SHP77 (cell line): ENCODE measurements at regions not wholly inside any gene's neighbourhood (a gene's known extent, or its start where the extent isn't known, plus 50 kb on each side); places are given as distances from the start of the nearest gene placed in this dataset.
A peak's percentile ranks its signal among the peaks of the same experiment; 100 is the strongest.
"Not testable (repeated sequence)": the region's sequence is repeated elsewhere in the genome, so short reads cannot be mapped to it uniquely, and the experiment has no call there.

Source experiments
- DNase-seq, 2 experiments: peaks; one replicate each; lab custom pipeline; 2025; lab: John Stamatoyannopoulos, UW

- DNase-seq, result peak; percentile 49 to 63
These were observed 233.0 kb upstream of the CLNK start for GRCh38 chr4:10917566-10917965.

DNA sequence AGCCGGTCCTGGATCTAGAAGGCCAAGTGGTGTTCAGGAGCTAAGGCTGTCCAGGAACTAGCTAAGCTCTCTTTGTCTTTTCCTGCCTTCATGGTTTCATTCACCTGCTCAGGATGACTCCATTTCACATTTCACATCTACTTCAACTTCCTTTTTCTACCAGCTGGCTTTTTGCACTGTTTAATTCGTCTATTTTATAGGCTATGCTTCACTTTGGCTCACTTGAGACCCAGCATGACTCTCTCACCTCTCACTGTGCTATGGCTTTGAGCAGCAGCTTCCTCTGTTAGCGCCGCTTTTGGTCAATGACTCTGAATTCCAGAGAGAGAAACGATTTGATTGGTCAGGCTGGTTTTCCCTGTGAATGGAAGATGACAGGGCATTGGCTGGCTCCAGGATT is 213.5 kb upstream of the CLNK start:
- no peak for DNase-seq

DNA sequence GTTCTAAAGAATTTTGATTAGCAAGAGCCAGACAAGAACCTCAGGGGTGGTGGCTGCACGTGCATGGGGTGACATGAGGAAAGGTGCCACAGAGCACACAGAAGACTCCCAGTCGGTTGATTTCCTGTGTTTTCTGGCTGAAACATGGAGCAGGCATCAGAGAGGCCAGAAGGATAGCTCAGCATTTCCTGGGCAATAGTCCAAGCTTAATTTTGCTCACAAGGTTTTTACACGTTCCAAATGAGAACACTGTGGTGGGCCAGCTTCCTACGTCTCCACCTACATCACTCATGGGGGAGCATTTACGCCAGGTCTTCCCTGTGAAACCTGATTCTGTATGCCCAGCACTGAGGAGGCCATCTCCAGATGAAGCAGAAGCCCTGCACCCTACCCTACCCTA is 212.5 kb upstream of the CLNK start:
- DNase-seq, result no peak

GRCh38 chr4:10893395-10893794 is 208.8 kb upstream of the CLNK start:
- no peak for DNase-seq

- DNase-seq, result peak; percentile 0
These were observed 207.3 kb upstream of the CLNK start for GRCh38 chr4:10891866-10892265.

GRCh38 chr4:10889819-10890218 is 205.3 kb upstream of the CLNK start:
- no peak for DNase-seq

DNA sequence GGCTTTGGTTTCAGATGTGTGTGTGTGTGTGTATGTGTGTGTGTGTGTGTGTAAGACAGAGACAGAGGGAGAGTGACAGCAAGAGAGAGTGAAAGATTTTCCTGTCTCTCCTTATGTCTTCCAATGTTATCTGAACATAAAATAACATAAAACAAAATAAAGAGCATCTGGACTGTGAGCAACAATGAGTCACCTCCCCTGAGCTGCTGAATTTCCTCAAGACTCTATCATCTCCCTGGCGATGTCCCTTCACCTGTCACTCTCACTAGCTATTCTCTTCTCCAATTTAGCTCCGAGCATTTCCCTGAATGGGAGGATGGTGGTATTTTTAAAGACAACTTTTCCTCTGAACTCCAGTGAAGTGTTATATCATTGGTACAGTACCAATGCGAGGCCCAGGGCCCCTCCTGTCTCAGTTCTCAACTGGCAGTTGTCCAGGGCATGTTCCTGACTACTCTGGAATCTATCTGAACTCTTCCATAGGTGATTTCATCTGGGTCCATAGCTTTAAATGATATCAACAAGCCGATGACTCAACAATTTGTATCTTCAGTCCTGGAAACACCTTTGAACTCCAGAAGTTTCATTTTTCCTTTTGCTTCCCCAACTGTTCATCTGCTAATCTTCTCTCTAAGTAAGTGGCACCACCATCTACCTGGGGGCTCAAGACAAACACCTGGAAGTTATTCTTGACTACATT is 195.0 kb upstream of the CLNK start:
- DNase-seq, result no peak

GRCh38 chr4:10878861-10879260 is 194.3 kb upstream of the CLNK start:
- no peak for DNase-seq

DNA sequence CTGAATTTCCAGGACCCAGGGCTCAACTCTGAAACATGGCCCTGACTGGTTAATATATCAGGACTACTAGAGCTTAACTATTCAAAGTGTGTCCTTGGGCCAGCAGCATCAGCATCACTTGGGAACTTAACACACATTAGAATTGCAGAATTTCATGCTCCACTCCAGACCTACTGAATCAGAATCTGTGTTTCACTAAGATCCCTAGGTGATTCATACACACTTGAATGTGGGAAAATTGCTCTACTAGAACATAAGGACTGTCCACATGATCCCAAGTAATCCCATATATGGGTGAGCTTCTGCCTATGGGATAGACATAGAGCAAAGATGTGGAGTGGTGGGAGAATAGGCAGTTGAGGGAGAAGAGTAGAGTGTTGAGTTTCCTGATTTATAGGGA is 192.5 kb upstream of the CLNK start:
- no peak for DNase-seq

- DNase-seq, result no peak
These were observed 190.7 kb upstream of the CLNK start for GRCh38 chr4:10875144-10875799.

DNA sequence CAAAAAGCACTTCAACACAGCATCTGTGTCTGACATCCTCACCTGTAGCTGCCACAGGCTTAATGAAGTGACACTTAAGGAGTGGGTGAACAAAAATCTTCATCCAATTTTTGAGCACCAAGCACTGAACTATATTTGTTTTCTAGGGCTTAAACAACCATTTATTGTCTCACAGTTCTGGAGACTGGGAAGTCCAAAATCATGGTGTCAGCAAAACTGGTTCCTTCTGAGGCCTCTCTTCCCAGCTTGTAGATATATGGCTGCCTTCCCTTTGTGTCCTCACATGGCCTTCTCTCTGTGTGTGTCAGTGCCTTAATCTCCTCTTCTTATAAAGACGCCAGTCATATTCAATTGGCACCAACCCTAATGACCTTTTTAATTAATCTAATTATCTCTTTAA is 189.2 kb upstream of the CLNK start:
- no peak for DNase-seq

GRCh38 chr4:10872833-10873517 is 188.4 kb upstream of the CLNK start:
- DNase-seq, result no peak

DNA sequence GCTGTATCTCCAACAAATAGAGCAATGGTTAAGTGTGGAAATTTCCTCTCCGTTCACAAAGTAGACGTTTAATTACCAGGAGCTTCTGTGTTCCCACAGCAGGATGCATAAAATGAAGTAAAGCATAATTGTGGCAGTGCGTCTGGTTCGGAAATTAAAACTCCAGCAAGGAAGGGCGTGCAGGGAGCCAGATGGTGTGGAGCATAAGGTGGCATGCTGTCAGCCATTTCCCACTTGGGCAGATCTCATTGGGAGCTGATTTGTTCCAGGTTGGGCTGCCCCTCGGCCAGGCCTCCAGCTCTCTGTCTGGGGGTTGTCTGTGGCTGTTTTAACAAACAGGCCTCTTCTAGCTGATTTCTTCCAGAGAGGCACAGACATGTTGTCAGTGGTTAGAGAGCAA is 182.1 kb upstream of the CLNK start:
- no peak for DNase-seq

- no peak for DNase-seq
These were observed 176.5 kb upstream of the CLNK start for GRCh38 chr4:10861036-10861435.

DNA sequence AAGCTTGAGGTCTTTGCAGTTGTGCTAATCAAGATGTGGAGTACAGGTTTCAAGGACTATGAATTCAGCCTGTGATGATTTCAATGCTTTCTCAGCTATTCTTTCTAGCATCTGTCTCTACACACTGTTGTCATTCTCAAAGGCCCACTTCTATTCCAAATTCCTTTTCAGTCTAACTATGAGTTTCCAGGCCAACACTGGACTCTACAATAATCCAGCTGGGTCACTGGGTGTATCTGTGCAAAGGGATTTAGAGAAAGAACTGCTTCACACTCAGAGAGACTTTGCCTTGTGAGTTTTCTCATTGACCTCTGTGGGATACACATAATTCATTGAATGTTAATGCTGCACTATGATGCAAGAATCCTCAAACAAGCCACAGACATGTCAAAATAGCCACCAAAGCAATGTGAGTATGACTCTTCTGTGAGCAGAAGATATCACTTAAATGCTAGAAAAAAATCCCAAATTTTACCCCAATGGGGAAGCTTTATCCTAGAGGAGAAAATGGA is 171.8 kb upstream of the CLNK start:
- no peak for DNase-seq

DNA sequence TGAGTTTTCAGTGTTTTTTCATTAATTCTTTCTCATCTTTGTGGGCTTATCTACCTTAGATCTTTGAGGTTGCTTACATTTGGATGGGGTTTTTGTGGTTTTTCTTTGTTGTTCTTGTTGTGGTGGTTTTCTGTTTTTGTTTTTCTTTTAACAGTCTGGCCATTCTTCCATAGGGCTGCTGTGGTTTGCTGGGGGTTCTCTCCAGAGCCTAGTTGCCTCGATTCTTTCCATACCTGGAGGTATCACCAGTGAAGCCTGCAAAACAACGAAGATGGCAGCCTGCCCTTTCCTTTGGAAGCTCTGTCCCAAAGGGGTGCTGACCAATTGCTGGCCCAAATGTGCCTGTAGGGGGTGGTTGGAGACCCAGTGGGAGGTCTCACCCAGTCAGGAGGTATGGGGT is 168.6 kb upstream of the CLNK start:
- no peak for DNase-seq

DNA sequence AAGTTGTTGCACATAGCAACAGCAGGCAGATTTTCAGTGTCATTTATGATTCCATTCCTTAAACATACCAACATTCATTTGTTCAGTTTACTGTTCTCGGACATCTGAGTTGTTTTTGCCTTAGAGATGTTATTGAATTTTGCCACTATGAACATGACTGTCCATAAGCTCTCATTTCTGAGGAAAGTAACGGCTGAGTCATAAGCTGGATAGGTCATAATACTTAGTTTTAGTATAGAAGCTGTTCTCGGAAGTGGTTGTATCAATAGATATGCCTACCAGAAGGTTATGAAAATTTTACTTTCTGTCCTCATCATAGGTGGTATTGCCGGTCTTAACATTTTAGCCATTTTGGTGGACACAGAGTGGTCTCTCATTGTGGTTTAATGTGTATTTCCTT is 157.1 kb upstream of the CLNK start:
- no peak for DNase-seq

DNA sequence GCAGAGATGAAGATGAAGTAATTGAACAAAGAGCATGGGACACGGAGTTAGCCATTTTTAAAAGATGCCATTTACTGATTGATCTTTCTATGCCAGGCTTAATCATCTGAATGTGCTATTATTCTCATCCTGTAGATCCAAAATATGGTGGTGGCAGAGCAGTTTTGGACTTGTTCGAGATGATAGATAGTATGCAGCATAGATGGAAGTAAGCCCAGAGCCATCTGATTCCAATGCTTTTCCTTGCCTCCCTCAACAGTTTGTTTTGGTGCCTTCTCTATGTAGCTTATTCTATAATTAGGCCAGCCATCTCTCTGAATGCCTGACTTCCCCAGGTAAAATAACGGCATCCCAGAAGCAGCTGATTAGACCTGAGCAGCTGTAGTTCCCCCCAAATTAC is 152.6 kb upstream of the CLNK start:
- no peak for DNase-seq

GRCh38 chr4:10832806-10833628 is 148.4 kb upstream of the CLNK start:
- DNase-seq, result peak in 1 of 2 experiments; percentile 25

- DNase-seq, result no peak
These were observed 147.3 kb upstream of the CLNK start for GRCh38 chr4:10831727-10832408.

- DNase-seq, result not testable (repeated sequence)
These were observed 144.5 kb upstream of the CLNK start for GRCh38 chr4:10828918-10829538.
